ENCODE measurements at regions not wholly inside any gene's neighbourhood (a gene's known extent, or its start where the extent isn't known, plus 50 kb on each side); places are given as distances from the start of the nearest gene placed in this dataset.

GRCh38 chr21:28068455-28069358 lies 924.0 kb downstream of the LTN1 start:
- no peaks in the 10 kb centered on the region for H4K20me1 ChIP-seq (replicated peaks; ENCODE audit: control insufficient read depth, insufficient read depth, low read length)
- no peak for ATAC-seq
- H3K27me3 ChIP-seq (ENCODE audit: control insufficient read depth in 2 of 2, insufficient read depth in 2 of 2, low read length in 2 of 2) = no peaks in the 10 kb centered on the region
- no peak overlapping the region for H3K4me2 ChIP-seq (ENCODE audit: insufficient read depth, low read length)
- H3K79me2 ChIP-seq (ENCODE audit: control insufficient read depth, insufficient read depth, low read length) = no peaks in the 10 kb centered on the region
- no TSS peak for BruUV-seq (replicated peaks)
- intact Hi-C loops (cut with micrococcal nuclease) = no loop called here
- TF ChIP-seq HLTF (IDR thresholded peaks at IDR 0.05) (no peak), FOXM1 (IDR thresholded peaks at IDR 0.05; ENCODE audit: low read depth) (no peak), FOXM1 (CRISPR knock-in tag; IDR thresholded peaks at IDR 0.05; ENCODE audit: low read depth) (no peak), ZNF766 (CRISPR knock-in tag; conservative IDR thresholded peaks at IDR 0.05) (no peak), ZNF184 (CRISPR knock-in tag; IDR thresholded peaks at IDR 0.05) (no peak), SMAD1 (IDR thresholded peaks at IDR 0.05; ENCODE audit: low read depth, low read length, partially characterized antibody) (no peak), POLR3A (IDR thresholded peaks at IDR 0.05; ENCODE audit: borderline replicate concordance, extremely low read depth, insufficient read depth, insufficient read length) (no peak), ZNF518B (CRISPR knock-in tag; IDR thresholded peaks at IDR 0.05) (no peak), POLR2B (IDR thresholded peaks at IDR 0.05; ENCODE audit: low read depth, partially characterized antibody) (no peak), E2F1 (CRISPR knock-in tag; IDR thresholded peaks at IDR 0.05) (no peak)
- no peak for DNase-seq (ENCODE audit: extremely low read depth in 1 of 4, low spot score in 3 of 4)
- FAIRE-seq = no peak
- ChIA-PET CTCF (ENCODE audit: low intra/inter-chr PET ratio) (no interaction called here), POLR2A (interaction anchor here (0.7 kb wide), 1 partner anchor 39 kb away, joined by 3 read pairs; no protein-coding TSS in a partner anchor)
- H3K9ac ChIP-seq (ENCODE audit: insufficient read depth in 1 of 2, low read depth in 2 of 2, low read length in 2 of 2) = no peak overlapping the region
- no peak overlapping the region for H3K4me3 ChIP-seq
- H3K36me3 ChIP-seq (ENCODE audit: control insufficient read depth, insufficient read depth, low read length) = no peaks in the 10 kb centered on the region
- no peaks in the 10 kb centered on the region for H3K9me1 ChIP-seq (ENCODE audit: control insufficient read depth, insufficient read depth, low read length)
- no peaks in the 10 kb centered on the region for H3K9me3 ChIP-seq (replicated peaks; ENCODE audit: control insufficient read depth, insufficient read depth, low read depth, low read length)
- in situ Hi-C loops (cut with MboI) = no loop called here
- 0% methylated on average over 4 of the region's 4 CpGs for WGBS (ENCODE audit: insufficient coverage, low coverage, missing lambda C conversion rate)
- H3K27ac ChIP-seq (ENCODE audit: extremely low read depth, low read depth, low read length) = no peak overlapping the region
- no peak overlapping the region for H2AFZ ChIP-seq (ENCODE audit: low read depth, low read length)
- H3K4me1 ChIP-seq (replicated peaks in 1 of 2; ENCODE audit: control insufficient read depth in 2 of 2, insufficient read depth in 2 of 2, low read length in 2 of 2) = no peaks in the 10 kb centered on the region
